ENCODE measurements at regions not wholly inside any gene's neighbourhood (a gene's known extent, or its start where the extent isn't known, plus 50 kb on each side); places are given as distances from the start of the nearest gene placed in this dataset.
A peak's percentile ranks its signal among the peaks of the same experiment; 100 is the strongest.

GRCh38 chr4:11518754-11519153, 90.1 kb upstream of the HS3ST1 start:
- intact Hi-C loops (cut with DNase I): no loop called here
- Histone ChIP-seq H3K4me3 (no peak overlapping the region), H3K9me3 (no peaks in the 10 kb centered on the region), H3K27ac (no peak overlapping the region), H3K27me3 (no peaks in the 10 kb centered on the region), H3K36me3 (no peaks in the 10 kb centered on the region), H3K4me1 (no peaks in the 10 kb centered on the region)
- 40% methylated on average over 1 of the region's 1 CpG for WGBS (ENCODE audit: insufficient coverage, low coverage, low lambda C conversion rate, missing lambda C conversion rate)
- ATAC-seq: no peak
- TF ChIP-seq POLR2A (IDR thresholded peaks at IDR 0.05) (no peak), CTCF (IDR thresholded peaks at IDR 0.05) (no peak)
- no peak for DNase-seq

- Histone ChIP-seq H3K9me3 (no peaks in the 10 kb centered on the region), H3K27ac (no peak overlapping the region), H3K4me3 (no peak overlapping the region), H3K27me3 (no peaks in the 10 kb centered on the region), H3K4me1 (no peaks in the 10 kb centered on the region), H3K36me3 (no peaks in the 10 kb centered on the region)
- ATAC-seq: peak in 2 of 4 donors; percentile 31
- 35% methylated on average over 11 of the region's 11 CpGs for WGBS (ENCODE audit: insufficient coverage, low coverage, low lambda C conversion rate, missing lambda C conversion rate)
- TF ChIP-seq POLR2A (IDR thresholded peaks at IDR 0.05) (no peak), CTCF (IDR thresholded peaks at IDR 0.05) (no peak)
- intact Hi-C loops (cut with DNase I): no loop called here
- no peak for DNase-seq
Observed at GRCh38 chr4:11514779-11515419, 86.2 kb upstream of the HS3ST1 start.

GRCh38 chr4:11514003-11514402, 85.3 kb upstream of the HS3ST1 start:
- intact Hi-C loops (cut with DNase I): no loop called here
- Histone ChIP-seq H3K36me3 (no peaks in the 10 kb centered on the region), H3K4me3 (no peak overlapping the region), H3K27me3 (no peaks in the 10 kb centered on the region), H3K9me3 (no peaks in the 10 kb centered on the region), H3K4me1 (no peaks in the 10 kb centered on the region), H3K27ac (no peak overlapping the region)
- DNase-seq: no peak
- 24% methylated on average over 3 of the region's 3 CpGs for WGBS (ENCODE audit: insufficient coverage, low coverage, low lambda C conversion rate, missing lambda C conversion rate)
- TF ChIP-seq CTCF (IDR thresholded peaks at IDR 0.05): no peak
- TF ChIP-seq POLR2A (IDR thresholded peaks at IDR 0.05): no peak
- ATAC-seq: no peak

GRCh38 chr4:11512871-11513270, 84.2 kb upstream of the HS3ST1 start:
- no peaks in the 10 kb centered on the region for H3K4me1 ChIP-seq
- no peaks in the 10 kb centered on the region for H3K36me3 ChIP-seq
- no peak for ATAC-seq
- TF ChIP-seq CTCF (IDR thresholded peaks at IDR 0.05) (no peak), POLR2A (IDR thresholded peaks at IDR 0.05) (no peak)
- intact Hi-C loops (cut with DNase I): no loop called here
- no peak overlapping the region for H3K27ac ChIP-seq
- no peaks in the 10 kb centered on the region for H3K9me3 ChIP-seq
- DNase-seq: no peak
- 60% methylated on average over 1 of the region's 1 CpG for WGBS (ENCODE audit: insufficient coverage, low coverage, low lambda C conversion rate, missing lambda C conversion rate)
- no peaks in the 10 kb centered on the region for H3K27me3 ChIP-seq
- H3K4me3 ChIP-seq: no peak overlapping the region

GRCh38 chr4:11511321-11511720, 82.6 kb upstream of the HS3ST1 start:
- Histone ChIP-seq H3K4me1 (no peaks in the 10 kb centered on the region), H3K4me3 (no peak overlapping the region), H3K27me3 (no peaks in the 10 kb centered on the region), H3K27ac (no peak overlapping the region), H3K36me3 (no peaks in the 10 kb centered on the region), H3K9me3 (no peaks in the 10 kb centered on the region)
- intact Hi-C loops (cut with DNase I): no loop called here
- WGBS (ENCODE audit: insufficient coverage, low coverage, low lambda C conversion rate, missing lambda C conversion rate): 32% methylated on average over 3 of the region's 3 CpGs
- no peak for ATAC-seq
- DNase-seq: no peak
- TF ChIP-seq CTCF (IDR thresholded peaks at IDR 0.05) (no peak), POLR2A (IDR thresholded peaks at IDR 0.05) (no peak)

Data from right lobe of liver (tissue), 6 donors.